GM19438 (cell line): ENCODE measurements at regions not wholly inside any gene's neighbourhood (a gene's known extent, or its start where the extent isn't known, plus 50 kb on each side); places are given as distances from the start of the nearest gene placed in this dataset.

ENCODE experiments used
- ATAC-seq: cut with Tn5 transposase; IDR thresholded peaks from one replicate; pipeline ENCODE4 v1.9.1; 2021; ENCODE audit warnings: low read depth; ENCODE audit not compliant: unreplicated experiment

DNA sequence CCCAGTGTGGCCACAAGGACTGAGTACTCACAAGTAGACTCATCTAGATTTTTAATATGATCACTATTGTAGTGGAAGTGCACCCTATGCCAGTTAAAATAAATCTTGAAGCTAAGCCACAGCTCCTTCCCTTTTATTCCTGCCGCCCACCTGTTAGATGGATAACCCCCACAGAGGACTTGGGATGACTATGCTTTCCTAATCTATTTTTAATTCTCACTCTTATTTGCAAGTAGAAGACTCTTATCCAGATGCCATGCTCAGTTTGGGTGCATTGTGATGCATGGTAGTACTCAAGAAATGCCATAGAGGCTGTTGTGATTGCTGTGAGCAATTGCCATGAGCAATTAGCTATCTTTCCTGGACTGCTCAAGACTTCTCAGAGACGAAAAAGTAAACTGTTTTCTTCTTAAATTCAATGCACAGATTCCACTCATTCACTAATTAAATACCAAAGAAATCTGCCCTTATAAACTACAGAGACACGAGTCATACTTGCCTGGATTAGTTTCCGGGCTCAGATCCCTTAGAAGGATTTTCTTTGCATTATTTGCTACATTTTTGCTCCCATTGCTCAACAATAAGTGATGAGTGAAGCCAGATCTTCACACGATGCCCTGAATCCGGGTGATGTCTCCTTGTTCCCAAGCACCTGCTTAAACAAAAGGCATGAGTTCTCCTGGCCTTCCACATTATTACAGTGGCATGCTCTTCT lies 472.1 kb downstream of the SOX2 start:
- no peak for ATAC-seq

- ATAC-seq, result no peak
Observed at GRCh38 chr3:182185313-182185712, 473.6 kb downstream of the SOX2 start.

GRCh38 chr3:182190056-182190455 lies 478.3 kb downstream of the SOX2 start:
- ATAC-seq, result no peak

GRCh38 chr3:182198345-182198744 lies 486.6 kb downstream of the SOX2 start:
- no peak for ATAC-seq

- no peak for ATAC-seq
Observed at GRCh38 chr3:182201456-182202168, 489.9 kb downstream of the SOX2 start.

DNA sequence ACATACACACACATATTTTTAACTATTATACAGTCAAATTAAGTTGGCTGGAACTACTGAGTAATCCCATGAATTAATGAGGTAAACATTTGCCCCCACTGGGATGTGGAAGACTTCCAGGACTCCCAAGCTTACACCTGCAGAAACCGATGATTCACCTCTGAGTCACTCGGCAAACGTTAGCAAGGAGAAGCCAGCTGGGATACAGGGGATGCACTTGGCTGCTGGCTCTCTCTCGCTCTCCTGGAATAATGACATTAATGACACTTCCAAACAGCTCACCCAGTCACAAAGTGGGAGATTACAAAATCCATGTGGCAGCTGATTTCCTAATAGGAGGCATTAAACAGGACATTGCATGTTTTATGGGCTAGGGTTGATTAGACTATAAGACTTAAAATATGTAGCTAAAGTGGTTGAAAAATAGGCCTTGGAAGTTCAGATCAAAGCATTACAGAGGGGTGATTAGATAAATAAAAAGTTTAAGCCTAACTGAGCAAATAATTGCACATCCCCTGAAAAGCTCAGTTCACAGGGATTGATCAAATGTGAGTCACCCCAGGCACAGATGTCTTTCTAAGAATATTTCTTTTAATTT lies 500.9 kb downstream of the SOX2 start:
- ATAC-seq, result no peak

GRCh38 chr3:182214416-182214815 lies 502.7 kb downstream of the SOX2 start:
- ATAC-seq, result no peak

DNA sequence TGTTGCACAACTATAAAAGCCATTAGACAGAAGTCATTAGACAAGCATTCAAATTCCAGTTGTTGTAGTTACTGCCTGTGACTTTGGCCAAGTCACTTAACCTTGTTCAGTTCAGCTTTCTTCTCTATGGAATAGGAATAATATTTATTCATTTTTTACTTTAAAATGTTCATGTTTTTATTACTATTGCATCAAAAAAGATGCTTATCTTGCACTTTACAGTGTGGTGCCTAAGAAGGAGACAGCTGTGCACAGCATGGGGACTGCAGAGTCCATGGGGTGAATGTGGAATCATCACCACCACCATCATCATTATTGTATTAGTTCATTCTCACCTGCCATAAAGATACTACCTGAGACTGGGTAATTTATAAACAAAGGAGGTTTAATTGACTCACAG lies 504.2 kb downstream of the SOX2 start:
- ATAC-seq, result no peak

GRCh38 chr3:182216311-182216970 lies 504.7 kb downstream of the SOX2 start:
- ATAC-seq, result no peak

- no peak for ATAC-seq
Observed at GRCh38 chr3:182220013-182220412, 508.3 kb downstream of the SOX2 start.

DNA sequence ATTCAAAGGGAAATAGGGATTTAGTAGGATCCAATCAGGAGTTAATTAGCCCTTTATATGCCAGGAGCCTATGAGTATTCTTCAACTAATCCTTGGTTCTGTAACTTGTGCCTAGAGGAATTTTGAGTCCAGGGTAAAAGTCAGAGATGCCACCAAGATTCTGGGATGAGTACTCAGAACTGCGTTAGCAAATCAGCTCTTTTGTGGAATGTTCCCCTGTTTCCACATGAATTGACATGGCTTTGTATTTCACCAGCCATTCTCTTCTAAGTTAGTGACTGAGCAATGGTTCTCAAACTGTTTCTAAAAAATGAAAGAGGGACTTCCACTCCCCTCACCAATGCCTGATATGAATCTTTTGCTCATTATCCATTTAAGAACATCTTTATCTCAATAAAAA lies 508.7 kb downstream of the SOX2 start:
- ATAC-seq, result no peak

GRCh38 chr3:182226995-182227394 lies 515.3 kb downstream of the SOX2 start:
- ATAC-seq, result no peak

- ATAC-seq, result no peak
Observed at GRCh38 chr3:182233405-182233804, 521.7 kb downstream of the SOX2 start.

DNA sequence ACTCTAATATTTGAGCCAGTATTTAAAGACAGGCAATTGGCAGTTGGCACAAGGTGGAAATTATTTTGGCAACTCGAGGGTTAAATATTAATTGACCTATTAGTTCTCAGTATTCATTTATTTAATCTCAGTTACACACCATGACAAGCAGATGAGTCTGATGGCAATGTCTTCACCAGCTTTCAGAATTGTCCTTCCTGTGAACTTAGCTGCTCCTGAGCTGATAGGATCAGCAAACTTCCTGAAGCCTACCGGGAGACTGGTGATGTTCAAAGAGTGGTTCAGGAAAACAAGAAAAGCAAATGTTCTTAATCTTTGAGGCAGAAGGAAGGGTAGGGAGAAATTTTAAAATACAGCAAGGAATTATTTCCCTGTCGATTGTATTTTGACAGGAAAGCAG lies 522.2 kb downstream of the SOX2 start:
- ATAC-seq, result no peak

- ATAC-seq, result no peak
Observed at GRCh38 chr3:182234881-182235280, 523.2 kb downstream of the SOX2 start.

DNA sequence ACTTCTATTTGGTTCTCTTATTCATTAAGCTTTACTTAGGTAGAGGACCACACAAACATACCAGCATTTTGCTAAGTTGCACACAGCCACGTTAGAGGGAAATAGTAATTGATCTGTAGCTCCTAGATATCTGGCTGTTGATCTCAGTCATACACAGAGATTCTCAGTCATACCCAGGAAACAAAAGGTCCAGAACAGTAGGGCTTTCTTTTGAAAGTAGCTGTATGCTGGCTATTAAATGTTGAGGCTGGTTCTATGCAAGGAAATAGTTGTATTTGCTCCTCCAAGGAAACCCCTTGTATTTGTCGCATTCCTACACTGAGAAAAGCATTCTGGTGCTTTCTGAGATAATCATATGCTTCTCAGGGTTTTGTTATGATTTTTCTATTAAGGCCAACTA lies 523.8 kb downstream of the SOX2 start:
- no peak for ATAC-seq

- no peak for ATAC-seq
Observed at GRCh38 chr3:182238126-182238525, 526.4 kb downstream of the SOX2 start.

DNA sequence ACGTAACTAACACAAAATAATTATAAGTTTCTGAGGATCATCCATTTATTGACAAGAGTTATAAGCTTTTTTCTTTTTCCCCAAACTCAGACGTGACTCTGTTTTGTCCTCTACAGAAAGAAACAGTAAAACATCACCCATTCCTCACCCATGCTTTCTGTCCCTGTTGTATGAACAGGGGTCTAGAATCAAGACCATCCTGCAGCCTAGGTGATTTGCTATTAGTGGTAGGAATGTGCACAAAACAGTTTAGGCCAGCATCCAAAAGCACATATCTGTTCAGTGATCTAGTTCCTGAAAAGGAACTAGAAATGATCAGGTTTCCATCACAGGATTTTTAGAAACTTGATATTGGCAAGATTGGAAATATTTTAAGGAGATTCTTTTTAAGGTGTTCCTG lies 527.6 kb downstream of the SOX2 start:
- ATAC-seq, result no peak

DNA sequence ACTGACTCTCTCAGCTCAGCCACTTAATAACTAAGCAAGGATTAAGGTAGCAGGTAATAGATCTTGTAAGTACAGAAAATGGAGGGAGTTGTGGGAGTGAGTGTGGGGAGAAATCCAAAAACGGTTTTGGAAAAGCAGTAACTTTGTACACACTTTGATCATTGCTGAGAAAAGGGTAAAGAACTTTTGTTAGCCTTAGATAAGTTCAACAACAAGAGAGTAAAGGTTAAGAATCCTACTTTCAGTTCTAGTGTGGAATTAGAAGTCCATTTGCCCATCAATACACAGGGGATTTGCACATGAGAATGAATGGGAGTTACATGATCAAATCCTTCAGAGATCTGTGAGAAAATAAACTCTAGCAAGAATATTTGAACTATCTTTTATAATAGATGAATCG lies 528.7 kb downstream of the SOX2 start:
- no peak for ATAC-seq

DNA sequence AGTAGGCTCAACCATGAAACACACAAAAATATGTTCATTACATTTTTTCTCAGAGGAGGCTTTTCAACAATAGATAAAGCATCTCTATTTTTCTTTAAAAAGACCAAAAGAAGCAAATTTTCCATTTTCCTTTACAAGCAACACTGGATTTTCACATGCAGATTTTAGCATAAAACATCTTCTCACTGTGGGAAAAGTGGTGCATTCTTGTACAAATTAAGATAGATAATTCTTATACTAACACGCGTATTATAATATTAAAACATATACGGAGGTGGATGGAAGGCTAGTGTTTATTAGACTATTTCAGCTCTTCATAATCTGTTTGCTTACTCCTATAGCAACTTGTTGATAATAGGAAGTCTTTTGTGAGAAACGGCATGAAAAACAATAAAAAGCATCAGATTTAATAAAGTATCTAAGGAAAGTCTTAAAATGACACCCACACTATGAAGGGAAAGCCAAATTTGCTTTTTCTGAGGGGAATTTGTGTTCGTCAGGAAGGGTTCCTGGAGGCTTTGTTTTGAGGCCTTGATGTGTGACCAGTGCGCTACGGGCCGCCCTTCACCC lies 529.6 kb downstream of the SOX2 start:
- no peak for ATAC-seq
